Jurkat, Clone E6-1 (cell line): ENCODE measurements at regions not wholly inside any gene's neighbourhood (a gene's known extent, or its start where the extent isn't known, plus 50 kb on each side); places are given as distances from the start of the nearest gene placed in this dataset.

ENCODE experiments used
- DNase-seq: peaks from one replicate; pipeline ENCODE4 v3.0.0-alpha.2; 2011; ENCODE audit warnings: low read depth, low spot score
- H3K4me3 ChIP-seq: 2 replicates; pipeline ENCODE4 v1.5.1; 2011; ENCODE audit warnings: mild to moderate bottlenecking, low read length, control low read depth, moderate library complexity

GRCh38 chr12:67449591-67450052, 180.5 kb downstream of the CAND1 start:
- no peak for DNase-seq
- no peak overlapping the region for H3K4me3 ChIP-seq

- no peak for DNase-seq
- H3K4me3 ChIP-seq: no peak overlapping the region
Observed at GRCh38 chr12:67450441-67450840, 181.3 kb downstream of the CAND1 start.

GRCh38 chr12:67451206-67451605, 182.0 kb downstream of the CAND1 start:
- no peak overlapping the region for H3K4me3 ChIP-seq
- no peak for DNase-seq

- no peak overlapping the region for H3K4me3 ChIP-seq
- no peak for DNase-seq
Observed at GRCh38 chr12:67452119-67452805, 183.1 kb downstream of the CAND1 start.

- H3K4me3 ChIP-seq: no peak overlapping the region
- DNase-seq: no peak
Observed at GRCh38 chr12:67453191-67453590, 184.0 kb downstream of the CAND1 start.

- H3K4me3 ChIP-seq: no peak overlapping the region
- no peak for DNase-seq
Observed at GRCh38 chr12:67455236-67455635, 186.1 kb downstream of the CAND1 start.

GRCh38 chr12:67456431-67456901, 187.3 kb downstream of the CAND1 start:
- no peak overlapping the region for H3K4me3 ChIP-seq
- DNase-seq: no peak

GRCh38 chr12:67457136-67457535, 188.0 kb downstream of the CAND1 start:
- no peak overlapping the region for H3K4me3 ChIP-seq
- DNase-seq: no peak

- DNase-seq: no peak
- H3K4me3 ChIP-seq: no peak overlapping the region
Observed at GRCh38 chr12:67457778-67458665, 188.9 kb downstream of the CAND1 start.

GRCh38 chr12:67459173-67459572, 189.4 kb upstream of the DYRK2 start:
- H3K4me3 ChIP-seq: no peak overlapping the region
- no peak for DNase-seq

- no peak for DNase-seq
- H3K4me3 ChIP-seq: no peak overlapping the region
Observed at GRCh38 chr12:67459578-67459977, 189.0 kb upstream of the DYRK2 start.

- DNase-seq: no peak
- no peak overlapping the region for H3K4me3 ChIP-seq
Observed at GRCh38 chr12:67460388-67460787, 188.2 kb upstream of the DYRK2 start.

GRCh38 chr12:67468549-67469245, 179.8 kb upstream of the DYRK2 start:
- H3K4me3 ChIP-seq: no peak overlapping the region
- no peak for DNase-seq

- H3K4me3 ChIP-seq: no peak overlapping the region
- DNase-seq: no peak
Observed at GRCh38 chr12:67469666-67470065, 178.9 kb upstream of the DYRK2 start.

- DNase-seq: no peak
- no peak overlapping the region for H3K4me3 ChIP-seq
Observed at GRCh38 chr12:67471810-67472209, 176.7 kb upstream of the DYRK2 start.

- H3K4me3 ChIP-seq: no peak overlapping the region
- no peak for DNase-seq
Observed at GRCh38 chr12:67472539-67472938, 176.0 kb upstream of the DYRK2 start.

GRCh38 chr12:67474934-67475620, 173.5 kb upstream of the DYRK2 start:
- DNase-seq: no peak
- no peak overlapping the region for H3K4me3 ChIP-seq

GRCh38 chr12:67475725-67476124, 172.8 kb upstream of the DYRK2 start:
- no peak overlapping the region for H3K4me3 ChIP-seq
- no peak for DNase-seq

GRCh38 chr12:67477681-67478265, 170.8 kb upstream of the DYRK2 start:
- H3K4me3 ChIP-seq: no peak overlapping the region
- no peak for DNase-seq
